ENCODE measurements at regions not wholly inside any gene's neighbourhood (a gene's known extent, or its start where the extent isn't known, plus 50 kb on each side); places are given as distances from the start of the nearest gene placed in this dataset.
"Not testable (repeated sequence)": the region's sequence is repeated elsewhere in the genome, so short reads cannot be mapped to it uniquely, and the experiment has no call there.

- H3K79me2 ChIP-seq (ENCODE audit: control insufficient read depth, insufficient read depth, low read length, unreplicated experiment): no peaks in the 10 kb centered on the region
- no peak overlapping the region for H3K4me3 ChIP-seq (ENCODE audit: low read depth, low read length)
- no peak overlapping the region for H3K27ac ChIP-seq (ENCODE audit: low read depth, low read length)
- peaks cover 2% of the 10 kb centered on the region for H3K4me1 ChIP-seq (ENCODE audit: control insufficient read depth, insufficient read depth, low read length, unreplicated experiment)
- H3K27me3 ChIP-seq (ENCODE audit: insufficient read depth, low read length): no peaks in the 10 kb centered on the region
- H3K36me3 ChIP-seq (ENCODE audit: insufficient read depth, low read length): no peaks in the 10 kb centered on the region
- H2AFZ ChIP-seq (ENCODE audit: low read length, unreplicated experiment): no peak overlapping the region
Measured at GRCh38 chr13:80924596-80924995, 583.7 kb upstream of the SPRY2 start.

- H3K36me3 ChIP-seq (ENCODE audit: insufficient read depth, low read length): no peaks in the 10 kb centered on the region
- peaks cover 2% of the 10 kb centered on the region for H3K4me1 ChIP-seq (ENCODE audit: control insufficient read depth, insufficient read depth, low read length, unreplicated experiment)
- no peak overlapping the region for H3K27ac ChIP-seq (ENCODE audit: low read depth, low read length)
- no peaks in the 10 kb centered on the region for H3K27me3 ChIP-seq (ENCODE audit: insufficient read depth, low read length)
- no peaks in the 10 kb centered on the region for H3K79me2 ChIP-seq (ENCODE audit: control insufficient read depth, insufficient read depth, low read length, unreplicated experiment)
- no peak overlapping the region for H3K4me3 ChIP-seq (ENCODE audit: low read depth, low read length)
- H2AFZ ChIP-seq (ENCODE audit: low read length, unreplicated experiment): no peak overlapping the region
Measured at GRCh38 chr13:80923907-80924306, 583.0 kb upstream of the SPRY2 start.

GRCh38 chr13:80921971-80922370, 581.0 kb upstream of the SPRY2 start:
- H2AFZ ChIP-seq (ENCODE audit: low read length, unreplicated experiment): no peak overlapping the region
- H3K27ac ChIP-seq (ENCODE audit: low read depth, low read length): no peak overlapping the region
- no peaks in the 10 kb centered on the region for H3K79me2 ChIP-seq (ENCODE audit: control insufficient read depth, insufficient read depth, low read length, unreplicated experiment)
- no peak overlapping the region for H3K4me3 ChIP-seq (ENCODE audit: low read depth, low read length)
- no peaks in the 10 kb centered on the region for H3K27me3 ChIP-seq (ENCODE audit: insufficient read depth, low read length)
- H3K4me1 ChIP-seq (ENCODE audit: control insufficient read depth, insufficient read depth, low read length, unreplicated experiment): peaks cover 2% of the 10 kb centered on the region
- no peaks in the 10 kb centered on the region for H3K36me3 ChIP-seq (ENCODE audit: insufficient read depth, low read length)

- no peak overlapping the region for H3K4me3 ChIP-seq (ENCODE audit: low read depth, low read length)
- no peak overlapping the region for H2AFZ ChIP-seq (ENCODE audit: low read length, unreplicated experiment)
- no peaks in the 10 kb centered on the region for H3K27me3 ChIP-seq (ENCODE audit: insufficient read depth, low read length)
- no peaks in the 10 kb centered on the region for H3K79me2 ChIP-seq (ENCODE audit: control insufficient read depth, insufficient read depth, low read length, unreplicated experiment)
- peaks cover 2% of the 10 kb centered on the region for H3K4me1 ChIP-seq (ENCODE audit: control insufficient read depth, insufficient read depth, low read length, unreplicated experiment)
- no peak overlapping the region for H3K27ac ChIP-seq (ENCODE audit: low read depth, low read length)
- H3K36me3 ChIP-seq (ENCODE audit: insufficient read depth, low read length): no peaks in the 10 kb centered on the region
Measured at GRCh38 chr13:80921541-80921940, 580.6 kb upstream of the SPRY2 start.

- Histone ChIP-seq H2AFZ (ENCODE audit: low read length, unreplicated experiment) (no peak overlapping the region), H3K4me1 (ENCODE audit: control insufficient read depth, insufficient read depth, low read length, unreplicated experiment) (no peaks in the 10 kb centered on the region), H3K27me3 (ENCODE audit: insufficient read depth, low read length) (no peaks in the 10 kb centered on the region), H3K79me2 (ENCODE audit: control insufficient read depth, insufficient read depth, low read length, unreplicated experiment) (no peaks in the 10 kb centered on the region), H3K27ac (ENCODE audit: low read depth, low read length) (no peak overlapping the region), H3K4me3 (ENCODE audit: low read depth, low read length) (no peak overlapping the region), H3K36me3 (ENCODE audit: insufficient read depth, low read length) (no peaks in the 10 kb centered on the region)
Measured at GRCh38 chr13:80906860-80907259, 565.9 kb upstream of the SPRY2 start.

GRCh38 chr13:80904386-80904785, 563.5 kb upstream of the SPRY2 start:
- H3K79me2 ChIP-seq (ENCODE audit: control insufficient read depth, insufficient read depth, low read length, unreplicated experiment): no peaks in the 10 kb centered on the region
- H3K27ac ChIP-seq (ENCODE audit: low read depth, low read length): no peak overlapping the region
- no peak overlapping the region for H2AFZ ChIP-seq (ENCODE audit: low read length, unreplicated experiment)
- H3K36me3 ChIP-seq (ENCODE audit: insufficient read depth, low read length): no peaks in the 10 kb centered on the region
- H3K4me3 ChIP-seq (ENCODE audit: low read depth, low read length): no peak overlapping the region
- no peaks in the 10 kb centered on the region for H3K27me3 ChIP-seq (ENCODE audit: insufficient read depth, low read length)
- H3K4me1 ChIP-seq (ENCODE audit: control insufficient read depth, insufficient read depth, low read length, unreplicated experiment): no peaks in the 10 kb centered on the region

- Histone ChIP-seq H3K4me3 (ENCODE audit: low read depth, low read length) (no peak overlapping the region), H2AFZ (ENCODE audit: low read length, unreplicated experiment) (no peak overlapping the region), H3K36me3 (ENCODE audit: insufficient read depth, low read length) (no peaks in the 10 kb centered on the region), H3K27ac (ENCODE audit: low read depth, low read length) (no peak overlapping the region), H3K79me2 (ENCODE audit: control insufficient read depth, insufficient read depth, low read length, unreplicated experiment) (no peaks in the 10 kb centered on the region), H3K4me1 (ENCODE audit: control insufficient read depth, insufficient read depth, low read length, unreplicated experiment) (no peaks in the 10 kb centered on the region), H3K27me3 (ENCODE audit: insufficient read depth, low read length) (no peaks in the 10 kb centered on the region)
Measured at GRCh38 chr13:80903911-80904310, 563.0 kb upstream of the SPRY2 start.

GRCh38 chr13:80901530-80901929, 560.6 kb upstream of the SPRY2 start:
- Histone ChIP-seq H3K27ac (ENCODE audit: low read depth, low read length) (no peak overlapping the region), H3K4me1 (ENCODE audit: control insufficient read depth, insufficient read depth, low read length, unreplicated experiment) (no peaks in the 10 kb centered on the region), H3K79me2 (ENCODE audit: control insufficient read depth, insufficient read depth, low read length, unreplicated experiment) (no peaks in the 10 kb centered on the region), H2AFZ (ENCODE audit: low read length, unreplicated experiment) (no peak overlapping the region), H3K27me3 (ENCODE audit: insufficient read depth, low read length) (no peaks in the 10 kb centered on the region), H3K36me3 (ENCODE audit: insufficient read depth, low read length) (no peaks in the 10 kb centered on the region), H3K4me3 (ENCODE audit: low read depth, low read length) (no peak overlapping the region)

- H2AFZ ChIP-seq (ENCODE audit: low read length, unreplicated experiment): no peak overlapping the region
Measured at GRCh38 chr13:80901111-80901510, 560.2 kb upstream of the SPRY2 start.

GRCh38 chr13:80900561-80900960, 559.6 kb upstream of the SPRY2 start:
- Histone ChIP-seq H3K27me3 (ENCODE audit: insufficient read depth, low read length) (no peaks in the 10 kb centered on the region), H3K79me2 (ENCODE audit: control insufficient read depth, insufficient read depth, low read length, unreplicated experiment) (no peaks in the 10 kb centered on the region), H3K4me3 (ENCODE audit: low read depth, low read length) (no peak overlapping the region), H3K4me1 (ENCODE audit: control insufficient read depth, insufficient read depth, low read length, unreplicated experiment) (no peaks in the 10 kb centered on the region), H2AFZ (ENCODE audit: low read length, unreplicated experiment) (no peak overlapping the region), H3K27ac (ENCODE audit: low read depth, low read length) (no peak overlapping the region), H3K36me3 (ENCODE audit: insufficient read depth, low read length) (no peaks in the 10 kb centered on the region)

More at GRCh38 chr13:80901111-80901510, 560.2 kb upstream of the SPRY2 start:
- Histone ChIP-seq H3K4me3 (ENCODE audit: low read depth, low read length) (no peak overlapping the region), H3K4me1 (ENCODE audit: control insufficient read depth, insufficient read depth, low read length, unreplicated experiment) (no peaks in the 10 kb centered on the region), H3K27me3 (ENCODE audit: insufficient read depth, low read length) (no peaks in the 10 kb centered on the region), H3K36me3 (ENCODE audit: insufficient read depth, low read length) (no peaks in the 10 kb centered on the region), H3K79me2 (ENCODE audit: control insufficient read depth, insufficient read depth, low read length, unreplicated experiment) (no peaks in the 10 kb centered on the region), H3K27ac (ENCODE audit: low read depth, low read length) (no peak overlapping the region)

GRCh38 chr13:80897641-80898040, 556.7 kb upstream of the SPRY2 start:
- H3K4me1 ChIP-seq (ENCODE audit: control insufficient read depth, insufficient read depth, low read length, unreplicated experiment); H2AFZ ChIP-seq (ENCODE audit: low read length, unreplicated experiment); H3K79me2 ChIP-seq (ENCODE audit: control insufficient read depth, insufficient read depth, low read length, unreplicated experiment); H3K36me3 ChIP-seq (ENCODE audit: insufficient read depth, low read length); H3K27me3 ChIP-seq (ENCODE audit: insufficient read depth, low read length); H3K4me3 ChIP-seq (ENCODE audit: low read depth, low read length); H3K27ac ChIP-seq (ENCODE audit: low read depth, low read length): not testable (repeated sequence)

Data from ACC112 (cell line).